ENCODE measurements at regions not wholly inside any gene's neighbourhood (a gene's known extent, or its start where the extent isn't known, plus 50 kb on each side); places are given as distances from the start of the nearest gene placed in this dataset.

- no peaks in the 10 kb centered on the region for H3K36me3 ChIP-seq (ENCODE audit: insufficient read depth)
- no peak overlapping the region for H3K9ac ChIP-seq
- H3K4me2 ChIP-seq = no peak overlapping the region
- H3K4me1 ChIP-seq (ENCODE audit: low read depth, poor library complexity, severe bottlenecking) = no peaks in the 10 kb centered on the region
- H3K27me3 ChIP-seq (ENCODE audit: insufficient read depth, low read depth) = no peaks in the 10 kb centered on the region
- TF ChIP-seq CTCF (conservative IDR thresholded peaks at IDR 0.05; ENCODE audit: low read depth, low read length) = no peak
- H4K20me1 ChIP-seq (ENCODE audit: insufficient read depth) = no peaks in the 10 kb centered on the region
- H3K4me3 ChIP-seq (IDR thresholded peaks at IDR 0.05; ENCODE audit: insufficient read depth, low read depth, low read length) = no peak overlapping the region
- no peak overlapping the region for H2AFZ ChIP-seq (ENCODE audit: low read depth)
- no peak overlapping the region for H3K27ac ChIP-seq
- no peaks in the 10 kb centered on the region for H3K79me2 ChIP-seq (ENCODE audit: insufficient read depth, low read depth)
Observed at GRCh38 chr3:150351398-150351797, 56.7 kb upstream of the TSC22D2 start.

DNA sequence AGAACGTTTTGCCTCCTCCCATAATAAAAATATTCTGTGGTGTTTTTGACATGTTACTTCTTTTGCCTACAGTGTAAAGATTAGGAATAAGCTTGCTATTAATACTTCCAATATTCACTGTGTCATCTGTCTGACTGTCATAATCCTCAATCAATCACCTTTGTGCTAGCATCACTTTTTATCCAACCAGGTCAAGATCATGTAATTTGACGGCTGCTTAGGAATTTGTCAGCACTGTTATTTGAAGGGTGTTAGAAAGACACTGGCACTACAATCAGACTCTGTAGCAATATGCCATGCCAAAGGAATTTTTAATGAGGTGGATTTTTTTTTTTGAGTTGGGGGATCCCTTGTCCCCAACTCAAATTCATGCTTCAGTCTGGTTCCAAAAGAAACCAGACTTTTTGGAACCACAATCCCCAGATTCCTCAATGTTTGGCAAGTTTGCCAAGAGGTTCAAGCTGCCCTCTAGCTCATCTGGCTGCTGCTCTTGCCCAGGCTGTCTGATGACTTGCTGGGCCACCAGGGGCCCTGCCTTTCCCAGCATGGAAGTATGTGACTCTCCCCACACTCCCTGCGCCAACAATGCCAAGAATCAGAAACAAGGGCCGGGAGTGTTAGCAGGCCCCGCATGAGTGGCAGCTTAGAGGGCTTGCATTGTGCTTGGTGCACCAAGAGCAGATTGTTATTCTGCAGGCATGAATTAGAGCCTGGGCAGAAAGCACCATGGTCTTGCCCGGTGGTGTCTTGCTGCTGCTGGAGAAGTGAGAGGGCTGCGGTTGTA is 58.6 kb upstream of the TSC22D2 start:
- Histone ChIP-seq H3K27me3 (ENCODE audit: insufficient read depth, low read depth) (no peaks in the 10 kb centered on the region), H2AFZ (ENCODE audit: low read depth) (no peak overlapping the region), H3K4me1 (ENCODE audit: low read depth, poor library complexity, severe bottlenecking) (no peaks in the 10 kb centered on the region), H3K4me2 (no peak overlapping the region), H3K79me2 (ENCODE audit: insufficient read depth, low read depth) (no peaks in the 10 kb centered on the region), H3K36me3 (ENCODE audit: insufficient read depth) (no peaks in the 10 kb centered on the region), H3K9ac (no peak overlapping the region), H3K27ac (no peak overlapping the region), H3K4me3 (IDR thresholded peaks at IDR 0.05; ENCODE audit: insufficient read depth, low read depth, low read length) (no peak overlapping the region), H4K20me1 (ENCODE audit: insufficient read depth) (no peaks in the 10 kb centered on the region)
- no peak for TF ChIP-seq CTCF (conservative IDR thresholded peaks at IDR 0.05; ENCODE audit: low read depth, low read length)

DNA sequence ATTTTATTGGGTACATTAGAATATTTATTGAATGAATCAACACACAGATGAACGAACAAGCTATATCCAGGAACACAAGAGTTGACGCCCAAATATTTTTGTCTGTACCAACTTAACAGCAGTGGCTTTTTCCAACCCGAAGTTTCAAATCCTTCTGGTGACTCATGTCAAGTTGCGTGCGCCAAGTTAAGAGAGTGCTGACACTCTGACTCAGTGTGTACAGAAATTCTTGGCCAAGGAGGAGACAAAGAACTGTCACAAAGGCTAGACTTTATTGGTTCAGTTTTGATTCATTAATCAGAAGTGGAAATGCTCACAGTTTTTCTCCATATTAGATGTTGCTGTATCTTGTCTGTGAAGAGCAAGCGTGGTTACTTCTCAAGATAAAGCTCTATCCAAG is 59.6 kb upstream of the TSC22D2 start:
- no peak overlapping the region for H3K9ac ChIP-seq
- no peak overlapping the region for H2AFZ ChIP-seq (ENCODE audit: low read depth)
- H3K79me2 ChIP-seq (ENCODE audit: insufficient read depth, low read depth) = no peaks in the 10 kb centered on the region
- H3K4me1 ChIP-seq (ENCODE audit: low read depth, poor library complexity, severe bottlenecking) = no peaks in the 10 kb centered on the region
- H3K4me2 ChIP-seq = no peak overlapping the region
- H3K27me3 ChIP-seq (ENCODE audit: insufficient read depth, low read depth) = no peaks in the 10 kb centered on the region
- H3K36me3 ChIP-seq (ENCODE audit: insufficient read depth) = no peaks in the 10 kb centered on the region
- H4K20me1 ChIP-seq (ENCODE audit: insufficient read depth) = no peaks in the 10 kb centered on the region
- TF ChIP-seq CTCF (conservative IDR thresholded peaks at IDR 0.05; ENCODE audit: low read depth, low read length) = no peak
- H3K27ac ChIP-seq = no peak overlapping the region
- no peak overlapping the region for H3K4me3 ChIP-seq (IDR thresholded peaks at IDR 0.05; ENCODE audit: insufficient read depth, low read depth, low read length)

DNA sequence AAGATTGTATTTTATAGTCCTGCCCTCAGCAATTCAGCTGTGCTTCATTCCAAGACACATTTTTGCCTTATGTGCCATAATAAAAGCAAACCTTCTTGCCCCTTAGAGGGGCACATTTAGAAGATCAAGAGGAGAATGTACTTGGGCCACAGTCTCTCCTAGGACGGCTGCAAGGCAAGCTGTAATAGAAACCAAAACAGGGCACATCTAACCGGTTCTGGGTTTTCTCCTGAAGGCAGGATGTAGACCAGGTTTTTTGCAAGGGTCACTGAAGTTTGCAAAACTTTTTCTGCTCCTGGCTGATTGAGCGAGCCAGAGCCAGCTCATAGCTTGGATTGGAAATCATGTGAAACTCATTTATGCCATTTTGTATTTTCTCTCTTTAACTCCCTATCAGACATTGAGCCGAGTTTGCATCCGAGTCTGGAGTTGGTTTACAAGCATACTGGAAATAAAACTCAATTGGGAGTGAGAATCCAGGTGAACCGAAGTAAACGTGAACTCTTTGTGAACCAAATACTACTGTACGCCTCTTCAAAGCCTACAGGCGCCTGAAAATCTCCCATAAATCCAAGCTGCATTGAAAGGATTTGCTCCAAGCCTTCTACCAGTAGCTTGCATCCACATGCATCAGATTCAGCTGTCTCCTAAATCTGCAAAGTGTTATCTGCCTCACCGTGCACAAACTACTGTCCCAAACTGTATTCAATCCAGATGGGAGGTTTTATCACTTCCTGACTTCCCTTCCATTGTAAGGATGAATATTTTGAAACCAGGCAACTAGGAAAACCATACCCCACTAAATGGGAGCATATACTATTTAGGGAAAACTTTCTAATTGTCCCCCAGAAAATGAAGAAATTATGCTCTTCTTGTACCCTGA is 60.9 kb upstream of the TSC22D2 start:
- Histone ChIP-seq H4K20me1 (ENCODE audit: insufficient read depth) (no peaks in the 10 kb centered on the region), H3K27ac (no peak overlapping the region), H3K79me2 (ENCODE audit: insufficient read depth, low read depth) (no peaks in the 10 kb centered on the region), H3K9ac (no peak overlapping the region), H3K4me2 (no peak overlapping the region), H3K4me3 (IDR thresholded peaks at IDR 0.05; ENCODE audit: insufficient read depth, low read depth, low read length) (no peak overlapping the region), H3K4me1 (ENCODE audit: low read depth, poor library complexity, severe bottlenecking) (no peaks in the 10 kb centered on the region), H3K36me3 (ENCODE audit: insufficient read depth) (no peaks in the 10 kb centered on the region), H2AFZ (ENCODE audit: low read depth) (no peak overlapping the region), H3K27me3 (ENCODE audit: insufficient read depth, low read depth) (no peaks in the 10 kb centered on the region)
- TF ChIP-seq CTCF (conservative IDR thresholded peaks at IDR 0.05; ENCODE audit: low read depth, low read length) = no peak

All from KMS-11 (cell line).